ENCODE measurements at regions not wholly inside any gene's neighbourhood (a gene's known extent, or its start where the extent isn't known, plus 50 kb on each side); places are given as distances from the start of the nearest gene placed in this dataset.
"Not testable (repeated sequence)": the region's sequence is repeated elsewhere in the genome, so short reads cannot be mapped to it uniquely, and the experiment has no call there.

DNA sequence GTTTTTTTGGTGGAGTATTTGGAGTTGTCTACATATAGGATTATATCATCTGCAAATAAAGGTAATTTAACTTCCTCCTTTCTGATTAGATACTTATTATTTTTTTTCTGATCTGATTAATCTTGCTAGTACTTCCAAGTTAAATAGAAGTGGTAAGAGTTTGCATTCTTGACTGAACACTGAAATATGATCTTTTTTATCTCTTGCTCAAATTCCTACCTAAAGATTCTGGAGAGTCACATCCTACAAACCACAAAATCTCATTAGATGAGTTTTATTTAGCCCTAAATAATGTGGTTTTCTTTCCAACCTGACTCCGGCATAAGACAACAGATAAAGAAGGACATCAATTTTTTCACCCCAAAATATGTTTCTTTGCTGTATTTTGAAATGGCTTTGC, 977.9 kb upstream of the GBE1 start:
- DNase-seq, result no peak

GRCh38 chr3:82736696-82737277, 975.3 kb upstream of the GBE1 start:
- DNase-seq, result no peak

GRCh38 chr3:82715091-82715856, 953.8 kb upstream of the GBE1 start:
- no peak for DNase-seq

DNA sequence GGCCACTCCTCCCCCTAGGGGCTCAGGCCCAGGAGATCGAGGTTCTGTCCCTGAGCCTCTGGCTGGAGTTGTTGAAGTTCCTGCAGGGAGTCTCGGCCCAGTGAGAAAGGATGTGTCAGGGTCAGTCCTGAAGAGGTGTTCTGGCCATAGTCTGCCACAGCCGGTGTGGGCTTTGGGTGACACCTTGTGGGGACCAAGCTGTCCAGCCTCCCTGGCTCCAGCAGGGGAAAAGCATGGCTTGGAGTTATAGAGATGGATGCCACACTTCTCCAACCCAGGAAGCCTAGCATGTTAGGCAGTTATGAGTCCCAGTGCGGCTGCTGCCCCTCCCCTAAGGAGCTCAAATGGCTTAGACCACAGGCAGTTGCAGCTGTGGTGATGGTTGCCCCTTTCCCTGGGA, 945.6 kb upstream of the GBE1 start:
- no peak for DNase-seq

- DNase-seq, result no peak
Observed at GRCh38 chr3:82685761-82686160, 924.3 kb upstream of the GBE1 start.

GRCh38 chr3:82676356-82677026, 915.0 kb upstream of the GBE1 start:
- DNase-seq, result no peak

GRCh38 chr3:82672966-82673365, 911.5 kb upstream of the GBE1 start:
- no peak for DNase-seq

GRCh38 chr3:82671466-82671865, 910.0 kb upstream of the GBE1 start:
- DNase-seq, result no peak

DNA sequence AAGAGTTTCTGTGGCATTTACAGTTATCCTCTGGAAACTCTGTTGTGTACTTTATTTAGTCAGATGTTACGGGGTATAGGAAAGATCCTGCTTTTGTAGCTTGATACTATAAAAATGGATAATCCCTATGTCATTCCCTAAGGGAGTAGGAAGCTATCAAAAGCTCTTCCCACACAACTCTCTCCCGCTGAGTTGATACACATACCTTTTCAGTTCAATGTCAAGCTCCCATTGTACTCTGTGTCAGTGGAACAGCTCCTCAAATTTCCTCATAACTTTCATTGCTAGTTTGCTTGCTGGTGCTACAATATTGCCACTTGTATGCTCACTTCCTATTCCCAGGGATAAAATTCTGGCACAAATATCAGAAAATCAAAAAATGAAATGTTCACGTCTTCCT, 893.3 kb upstream of the GBE1 start:
- DNase-seq, result no peak

- DNase-seq, result no peak
Observed at GRCh38 chr3:82643948-82644347, 882.5 kb upstream of the GBE1 start.

GRCh38 chr3:82641701-82642100, 880.3 kb upstream of the GBE1 start:
- no peak for DNase-seq

- no peak for DNase-seq
Observed at GRCh38 chr3:82640254-82640653, 878.8 kb upstream of the GBE1 start.

DNA sequence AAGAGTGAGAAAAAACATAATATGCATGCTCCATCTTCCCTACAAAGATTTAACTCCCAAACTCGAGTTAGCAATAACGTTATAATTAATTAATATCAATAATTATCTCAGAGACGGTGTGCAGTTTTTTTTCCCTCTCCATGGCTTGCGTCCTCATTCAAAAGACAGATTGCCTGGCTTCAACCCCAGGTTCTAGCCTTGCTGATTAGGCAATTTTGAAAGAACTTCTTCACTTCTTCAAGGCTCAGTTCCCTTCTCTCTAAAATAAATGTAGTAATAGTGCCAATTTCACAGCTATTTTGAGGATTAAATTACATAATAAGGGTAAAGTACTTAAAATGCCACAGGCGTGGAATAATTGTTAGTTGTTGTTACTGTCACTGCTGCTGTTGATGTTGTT, 876.1 kb upstream of the GBE1 start:
- no peak for DNase-seq

DNA sequence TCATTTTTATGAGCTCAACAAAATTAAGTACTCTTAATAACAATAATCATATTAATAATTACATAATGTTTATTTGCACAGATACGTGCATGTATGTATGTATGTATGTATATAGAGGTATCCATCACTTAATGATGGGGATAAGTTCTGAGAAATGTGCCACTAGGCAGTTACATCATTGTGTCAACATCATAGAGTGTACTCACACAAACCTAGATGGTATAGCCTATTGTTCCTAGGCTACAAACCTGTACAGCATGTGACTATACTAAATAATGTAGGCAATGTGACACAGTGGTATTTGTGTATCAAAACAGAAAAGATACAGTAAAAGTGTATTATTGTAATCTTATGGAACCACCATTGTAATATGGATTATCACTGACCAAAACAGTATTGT, 874.7 kb upstream of the GBE1 start:
- DNase-seq, result no peak

- no peak for DNase-seq
Observed at GRCh38 chr3:82633319-82633718, 871.9 kb upstream of the GBE1 start.

- no peak for DNase-seq
Observed at GRCh38 chr3:82629937-82630336, 868.5 kb upstream of the GBE1 start.

DNA sequence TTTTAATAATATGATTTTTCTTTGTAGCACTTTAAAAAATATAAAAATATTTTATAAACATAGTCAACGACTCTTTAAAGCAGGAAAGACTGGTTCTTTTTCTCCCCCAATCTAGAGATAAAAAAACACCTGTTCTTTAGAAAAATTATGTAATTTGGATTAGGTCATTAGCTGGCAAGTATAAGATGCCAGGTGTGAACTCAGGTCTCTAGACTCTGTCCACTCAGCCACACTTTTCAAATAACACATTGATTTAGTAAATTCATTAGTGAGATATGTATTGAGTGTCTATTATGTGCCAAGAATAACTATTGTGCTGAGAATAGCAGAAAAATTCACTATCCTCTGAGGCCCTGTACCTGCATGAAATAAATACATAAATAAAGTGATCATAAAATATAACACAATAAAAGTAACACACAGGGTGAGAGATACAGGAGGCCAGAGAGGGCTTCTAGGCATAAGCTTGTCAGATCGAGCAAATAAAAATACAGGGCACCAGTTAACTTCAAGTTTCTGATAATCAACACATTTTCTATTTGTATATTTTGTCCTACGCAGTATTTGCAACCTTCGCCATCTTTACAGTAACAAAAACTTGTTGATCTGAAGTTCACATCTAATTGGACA, 867.1 kb upstream of the GBE1 start:
- no peak for DNase-seq

GRCh38 chr3:82627733-82628132, 866.3 kb upstream of the GBE1 start:
- DNase-seq, result no peak

DNA sequence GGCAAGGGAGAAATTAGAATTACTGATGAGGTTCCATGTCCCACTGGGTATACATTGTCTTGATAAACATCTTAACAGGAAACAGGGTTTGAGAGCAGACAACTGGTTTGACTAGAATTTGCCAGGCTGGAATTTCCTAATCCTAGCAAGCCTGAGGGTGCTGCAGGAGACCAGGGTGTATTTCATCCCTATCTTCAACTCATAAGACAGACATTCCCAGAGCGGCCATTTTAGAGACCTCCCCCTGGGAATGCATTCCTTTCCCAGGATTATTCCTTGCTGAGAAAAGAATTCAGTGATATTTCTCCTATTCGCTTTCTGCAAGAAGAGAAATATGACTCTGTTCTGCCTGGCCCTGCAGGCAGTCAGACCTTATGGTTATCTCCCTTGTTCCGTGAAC, 859.3 kb upstream of the GBE1 start:
- not testable (repeated sequence) for DNase-seq

DNA sequence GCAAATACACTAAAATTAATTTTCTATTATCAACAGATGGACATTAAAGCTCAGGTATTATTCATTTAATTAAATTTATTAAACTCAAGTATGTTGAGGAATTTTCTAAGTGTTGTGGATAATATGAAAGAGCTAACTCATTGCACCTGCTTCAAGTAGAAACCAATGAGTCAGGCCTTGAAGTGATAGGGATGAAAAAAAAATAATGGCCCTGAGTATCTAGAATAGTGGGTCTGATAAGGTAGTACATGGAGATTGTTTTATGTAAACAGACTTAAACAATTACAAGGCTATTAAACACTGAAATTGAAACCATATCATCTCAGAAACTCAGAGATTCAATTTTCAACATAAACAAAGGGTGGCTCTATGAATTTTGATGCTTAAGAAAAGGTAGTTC, 857.1 kb upstream of the GBE1 start:
- DNase-seq, result no peak

- no peak for DNase-seq
Observed at GRCh38 chr3:82610236-82610635, 848.8 kb upstream of the GBE1 start.

DNA sequence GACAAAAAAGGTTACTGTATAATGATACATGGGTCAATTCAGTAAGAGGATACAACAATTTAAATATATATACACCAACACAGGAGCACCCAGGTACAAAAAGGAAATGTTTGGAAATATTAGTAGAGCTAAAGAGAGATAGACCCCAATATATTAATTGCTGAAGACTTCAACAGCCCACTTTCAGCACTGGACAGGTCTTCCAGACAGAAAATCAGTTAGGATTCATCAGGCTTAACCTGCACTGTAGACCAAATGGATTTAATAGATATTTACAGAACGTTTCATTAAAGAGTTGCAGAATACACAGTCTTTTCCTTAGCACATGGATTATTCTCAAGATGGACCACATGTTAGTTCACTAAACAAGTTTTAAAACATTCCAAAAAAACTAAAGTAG, 845.9 kb upstream of the GBE1 start:
- DNase-seq, result no peak

DNA sequence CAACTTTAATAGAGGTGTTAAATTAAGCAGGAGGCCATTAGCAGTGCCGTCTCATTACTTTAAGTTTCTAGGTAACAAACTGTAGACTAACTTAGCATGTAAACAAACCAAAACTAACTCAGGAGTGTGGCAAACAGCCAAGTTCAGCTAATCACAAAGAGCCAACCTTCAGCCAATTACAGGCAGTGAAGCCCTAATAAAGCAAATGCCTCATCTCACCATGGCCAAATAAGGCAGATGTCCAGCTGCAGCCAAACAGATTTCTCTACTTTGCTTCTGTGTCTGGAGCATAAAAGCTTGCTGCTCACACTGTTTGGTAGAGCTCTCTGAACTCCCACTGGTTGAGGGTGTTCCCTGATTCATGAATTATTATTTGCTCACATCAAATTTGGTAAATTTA, 835.4 kb upstream of the GBE1 start:
- DNase-seq, result no peak

DNA sequence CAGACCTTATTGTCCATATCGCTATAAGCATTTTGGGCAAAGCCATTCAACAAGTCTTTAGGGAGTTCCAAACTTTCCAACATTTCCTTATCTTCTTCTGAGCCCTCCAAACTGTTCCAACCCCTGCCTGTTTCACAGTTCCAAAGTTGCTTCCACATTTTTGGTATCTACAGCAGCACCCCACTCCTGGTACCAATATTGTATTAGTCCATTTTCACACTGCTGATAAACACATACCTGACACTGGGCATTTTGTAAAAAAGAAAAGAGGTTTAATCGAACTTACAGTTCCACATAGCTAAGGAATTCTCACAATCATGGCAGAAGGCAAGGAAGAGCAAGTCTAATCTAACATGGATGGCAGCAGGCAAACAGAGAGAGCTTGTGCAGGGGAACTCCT, 834.1 kb upstream of the GBE1 start:
- no peak for DNase-seq
